ENCODE measurements at regions not wholly inside any gene's neighbourhood (a gene's known extent, or its start where the extent isn't known, plus 50 kb on each side); places are given as distances from the start of the nearest gene placed in this dataset.
A peak's percentile ranks its signal among the peaks of the same experiment; 100 is the strongest.

- ATAC-seq = peak; percentile 37; the same call in 1 of the 3 replicates
- no peak for TF ChIP-seq CREB5 (CRISPR knock-in tag; IDR thresholded peaks at IDR 0.05; ENCODE audit: low read depth)
- no peak for TF ChIP-seq ARNTL (CRISPR knock-in tag; IDR thresholded peaks at IDR 0.05; ENCODE audit: borderline replicate concordance, low read depth)
- no peak for TF ChIP-seq RARB (CRISPR knock-in tag; IDR thresholded peaks at IDR 0.05)
- no peak for TF ChIP-seq ZC3H10 (CRISPR knock-in tag; IDR thresholded peaks at IDR 0.05)
These were observed 455.6 kb downstream of the BRD1 start for GRCh38 chr22:49372111-49372529.

GRCh38 chr22:49371325-49372110 is 456.2 kb downstream of the BRD1 start:
- ATAC-seq = no peak
- TF ChIP-seq CSDC2 (CRISPR knock-in tag; IDR thresholded peaks at IDR 0.05) = no peak
- TF ChIP-seq TSHZ2 (CRISPR knock-in tag; IDR thresholded peaks at IDR 0.05) = no peak
- TF ChIP-seq SNAI2 (CRISPR knock-in tag; IDR thresholded peaks at IDR 0.05) = no peak
- TF ChIP-seq ZFP3 (CRISPR knock-in tag; IDR thresholded peaks at IDR 0.05) = no peak
- no peak for TF ChIP-seq CSRNP3 (CRISPR knock-in tag; IDR thresholded peaks at IDR 0.05)
- no peak for TF ChIP-seq RARB (CRISPR knock-in tag; IDR thresholded peaks at IDR 0.05)
- TF ChIP-seq ZNF70 (CRISPR knock-in tag; IDR thresholded peaks at IDR 0.05) = no peak
- TF ChIP-seq GLIS3 (CRISPR knock-in tag; IDR thresholded peaks at IDR 0.05) = no peak
- TF ChIP-seq PPARA (CRISPR knock-in tag; IDR thresholded peaks at IDR 0.05; ENCODE audit: borderline replicate concordance) = no peak
- no peak for TF ChIP-seq TOX (CRISPR knock-in tag; IDR thresholded peaks at IDR 0.05; ENCODE audit: borderline replicate concordance)
- no peak for TF ChIP-seq ZNF8 (CRISPR knock-in tag; IDR thresholded peaks at IDR 0.05)
- TF ChIP-seq POU6F1 (CRISPR knock-in tag; IDR thresholded peaks at IDR 0.05; ENCODE audit: borderline replicate concordance, low read depth) = no peak
- no peak for TF ChIP-seq CREB5 (CRISPR knock-in tag; IDR thresholded peaks at IDR 0.05; ENCODE audit: low read depth)
- TF ChIP-seq ZNF565 (CRISPR knock-in tag; conservative IDR thresholded peaks at IDR 0.05; ENCODE audit: low read depth) = no peak
- TF ChIP-seq ARNTL (CRISPR knock-in tag; IDR thresholded peaks at IDR 0.05; ENCODE audit: borderline replicate concordance, low read depth) = no peak
- no peak for TF ChIP-seq ZC3H10 (CRISPR knock-in tag; IDR thresholded peaks at IDR 0.05)
- TF ChIP-seq ESRRG (CRISPR knock-in tag; IDR thresholded peaks at IDR 0.05) = no peak
- TF ChIP-seq OSR1 (CRISPR knock-in tag; IDR thresholded peaks at IDR 0.05) = no peak
- no peak for TF ChIP-seq PATZ1 (CRISPR knock-in tag; IDR thresholded peaks at IDR 0.05; ENCODE audit: borderline replicate concordance)

Measured in SK-N-SH treated with all-trans-retinoic acid at 6 μM for 48 hours (cell line).